Spinal cord (tissue), 9 donors: ENCODE measurements at regions not wholly inside any gene's neighbourhood (a gene's known extent, or its start where the extent isn't known, plus 50 kb on each side); places are given as distances from the start of the nearest gene placed in this dataset.
"Not testable (repeated sequence)": the region's sequence is repeated elsewhere in the genome, so short reads cannot be mapped to it uniquely, and the experiment has no call there.

Source experiments
- DNase-seq, 6 donors: peaks; one replicate each; pipeline versions ENCODE4 v3.0.0 to v3.0.0-alpha.2; 2013 to 2015; ENCODE audit warnings: low spot score in 6 of 6, low read depth in 4 of 6
- H3K27ac ChIP-seq: one replicate; pipeline ENCODE4 v1.5.1; 2013; ENCODE audit warnings: low read depth, low read length, control low read depth
- H3K27me3 ChIP-seq: one replicate; pipeline ENCODE4 v1.6.1; 2013; ENCODE audit warnings: low read length; ENCODE audit not compliant: control insufficient read depth, insufficient read depth
- H3K36me3 ChIP-seq: one replicate; pipeline ENCODE4 v1.6.1; 2013; ENCODE audit warnings: low read length; ENCODE audit not compliant: control insufficient read depth, insufficient read depth
- H3K4me1 ChIP-seq: one replicate; pipeline ENCODE4 v1.6.1; 2013; ENCODE audit warnings: low read length; ENCODE audit not compliant: control insufficient read depth, insufficient read depth
- H3K4me3 ChIP-seq: one replicate; pipeline ENCODE4 v1.5.1; 2013; ENCODE audit warnings: low read depth, low read length, control low read depth
- H3K9me3 ChIP-seq: one replicate; pipeline ENCODE4 v1.6.1; 2013; ENCODE audit warnings: low read length; ENCODE audit not compliant: control insufficient read depth, insufficient read depth
- WGBS: methylation state at CpG from one replicate; pipeline ENCODE4 v1.1.5; 2013; ENCODE audit warnings: missing lambda C conversion rate; ENCODE audit not compliant: insufficient coverage; 5-methylcytosine and 5-hydroxymethylcytosine counted together
- donor health status: healthy.

GRCh38 chr9:64813072-64813471 lies 471.9 kb downstream of the FOXD4L5 start:
- H3K4me1 ChIP-seq, H3K27ac ChIP-seq, DNase-seq, H3K27me3 ChIP-seq, H3K36me3 ChIP-seq, H3K4me3 ChIP-seq, H3K9me3 ChIP-seq: not testable (repeated sequence)

- H3K9me3 ChIP-seq, H3K4me1 ChIP-seq, H3K27ac ChIP-seq, H3K36me3 ChIP-seq, H3K4me3 ChIP-seq, H3K27me3 ChIP-seq, DNase-seq: not testable (repeated sequence)
- WGBS = no CpG with 5 or more reads among the region's 3 CpGs
These were observed 506.3 kb downstream of the FOXD4L5 start for GRCh38 chr9:64778667-64779066.

- WGBS = no CpG with 5 or more reads among the region's 2 CpGs
- not testable (repeated sequence) for H3K4me1 ChIP-seq, DNase-seq, H3K27ac ChIP-seq, H3K4me3 ChIP-seq, H3K36me3 ChIP-seq, H3K9me3 ChIP-seq, H3K27me3 ChIP-seq
These were observed 508.7 kb downstream of the FOXD4L5 start for GRCh38 chr9:64776269-64776668.

- DNase-seq = peak in 2 of 6 donors; percentile 1 to 53
- WGBS = 5% methylated on average over 12 of the region's 72 CpGs
- H3K27ac ChIP-seq, H3K4me3 ChIP-seq, H3K27me3 ChIP-seq, H3K9me3 ChIP-seq, H3K4me1 ChIP-seq, H3K36me3 ChIP-seq: not testable (repeated sequence)
These were observed 509.9 kb downstream of the FOXD4L5 start for GRCh38 chr9:64774813-64775793.

GRCh38 chr9:64774004-64774812 lies 510.8 kb downstream of the FOXD4L5 start:
- not testable (repeated sequence) for H3K27me3 ChIP-seq, H3K27ac ChIP-seq, H3K9me3 ChIP-seq, H3K4me3 ChIP-seq, H3K36me3 ChIP-seq, H3K4me1 ChIP-seq
- DNase-seq = peak in 1 of 6 donors; percentile 56
- 0% methylated on average over 13 of the region's 108 CpGs for WGBS

- no peaks in the 10 kb centered on the region for H3K4me1 ChIP-seq
- 0% methylated on average over 35 of the region's 59 CpGs for WGBS
- no peaks in the 10 kb centered on the region for H3K9me3 ChIP-seq
- H3K36me3 ChIP-seq = no peaks in the 10 kb centered on the region
- peak in 1 of 6 donors; percentile 51 for DNase-seq
- no peak overlapping the region for H3K4me3 ChIP-seq
- no peak overlapping the region for H3K27ac ChIP-seq
- H3K27me3 ChIP-seq = no peaks in the 10 kb centered on the region
These were observed 511.5 kb downstream of the FOXD4L5 start for GRCh38 chr9:64773491-64773931.

GRCh38 chr9:64772751-64773331 lies 512.2 kb downstream of the FOXD4L5 start:
- peak in 1 of 6 donors; percentile 18 for DNase-seq
- H3K27me3 ChIP-seq, H3K9me3 ChIP-seq, H3K36me3 ChIP-seq, H3K4me3 ChIP-seq, H3K27ac ChIP-seq, H3K4me1 ChIP-seq: not testable (repeated sequence)
- WGBS = under 1% methylated on average over 34 of the region's 67 CpGs

GRCh38 chr9:64772123-64772736 lies 512.8 kb downstream of the FOXD4L5 start:
- not testable (repeated sequence) for H3K4me3 ChIP-seq, H3K27me3 ChIP-seq, DNase-seq, H3K4me1 ChIP-seq, H3K9me3 ChIP-seq, H3K36me3 ChIP-seq, H3K27ac ChIP-seq
- WGBS = no CpG with 5 or more reads among the region's 4 CpGs
